HEK293 (cell line): ENCODE measurements at regions not wholly inside any gene's neighbourhood (a gene's known extent, or its start where the extent isn't known, plus 50 kb on each side); places are given as distances from the start of the nearest gene placed in this dataset.

Source experiments
- CTCF ChIA-PET: fragments of 350-600 bp; formaldehyde crosslinking; extraction: SDS; loops from one replicate; lab custom pipeline; 2021; ENCODE audit warnings: antibody characterized with exemption; lab: Yijun Ruan, JAX
- POLR2A ChIA-PET: fragments of 300-600 bp; formaldehyde crosslinking; extraction: SDS; loops from one replicate; lab custom pipeline; 2020; ENCODE audit warnings: antibody characterized with exemption, inconsistent platforms; lab: Yijun Ruan, JAX
- H3K27ac ChIP-seq: fragments of 200-500 bp; sonication (Bioruptor generic); 2 replicates; pipeline ENCODE4 v1.5.1; 2014; ENCODE audit warnings: low read depth, low read length, control low read depth, inconsistent platforms; ENCODE audit errors: extremely low read depth
- H3K36me3 ChIP-seq, 2 experiments: fragments of 200-500 bp in 1 of 2; sonication (Bioruptor generic) in 1 of 2; 1 replicate in 1 of 2; 2 replicates in 1 of 2; pipeline ENCODE4 v1.5.1; 2014 to 2017; ENCODE audit warnings: inconsistent platforms in 2 of 2, low read length in 2 of 2; ENCODE audit not compliant: control insufficient read depth in 2 of 2, insufficient read depth in 1 of 2
- H3K4me1 ChIP-seq: fragments of 200-500 bp; sonication (Bioruptor generic); 2 replicates; pipeline ENCODE4 v1.5.1; 2014; ENCODE audit warnings: mild to moderate bottlenecking, low read length, inconsistent platforms; ENCODE audit not compliant: control insufficient read depth, insufficient read depth
- H3K4me3 ChIP-seq: 2 replicates; pipeline ENCODE4 v1.5.1; 2011; ENCODE audit warnings: low read depth, mild to moderate bottlenecking, control low read depth, low read length, moderate library complexity
- H3K9me3 ChIP-seq: fragments of 200-500 bp; sonication (Bioruptor generic); 2 replicates; pipeline ENCODE4 v1.5.1; 2014; ENCODE audit warnings: low read depth, low read length, inconsistent platforms; ENCODE audit not compliant: control insufficient read depth, insufficient read depth
- BCL11A ChIP-seq: fragments of 450-650 bp; formaldehyde crosslinking; IDR thresholded peaks from 2 replicates; pipeline ENCODE4 v1.5.1; 2016; ENCODE audit warnings: low read depth, missing biosample characterization, missing genetic modification characterization
- MEIS1 ChIP-seq: sonication (generic); formaldehyde crosslinking; IDR thresholded peaks from 2 replicates; pipeline ENCODE4 v1.8.1; 2022; ENCODE audit warnings: missing genetic modification reagents, mild to moderate bottlenecking, borderline replicate concordance
- MZF1 ChIP-seq: fragments of 450-650 bp; formaldehyde crosslinking; IDR thresholded peaks from 2 replicates; pipeline ENCODE4 v1.5.1; 2017; ENCODE audit warnings: missing biosample characterization, missing genetic modification characterization, borderline replicate concordance
- PRDM10 ChIP-seq: fragments of 450-650 bp; formaldehyde crosslinking; IDR thresholded peaks from 2 replicates; pipeline ENCODE4 v1.5.1; 2016; ENCODE audit warnings: missing biosample characterization, missing genetic modification characterization
- PRDM2 ChIP-seq: fragments of 450-650 bp; formaldehyde crosslinking; IDR thresholded peaks from 2 replicates; pipeline ENCODE4 v1.5.1; 2016; ENCODE audit warnings: missing biosample characterization, missing genetic modification characterization, borderline replicate concordance
- SCRT2 ChIP-seq: fragments of 450-650 bp; formaldehyde crosslinking; IDR thresholded peaks from 2 replicates; pipeline ENCODE4 v1.5.1; 2016; ENCODE audit warnings: missing biosample characterization, missing genetic modification characterization
- ZBTB6 ChIP-seq: fragments of 450-650 bp; formaldehyde crosslinking; IDR thresholded peaks from 2 replicates; pipeline ENCODE4 v1.5.1; 2017; ENCODE audit warnings: missing biosample characterization, missing genetic modification characterization
- ZBTB7A ChIP-seq: fragments of 450-650 bp; formaldehyde crosslinking; IDR thresholded peaks from 2 replicates; pipeline ENCODE4 v1.5.1; 2016; ENCODE audit warnings: low read depth, missing biosample characterization, missing genetic modification characterization
- ZFP3 ChIP-seq: fragments of 450-650 bp; formaldehyde crosslinking; IDR thresholded peaks from 2 replicates; pipeline ENCODE4 v1.5.1; 2016; ENCODE audit warnings: low read depth, missing biosample characterization, missing genetic modification characterization
- ZNF132 ChIP-seq: fragments of 450-650 bp; formaldehyde crosslinking; IDR thresholded peaks from 2 replicates; pipeline ENCODE4 v1.5.1; 2017; ENCODE audit warnings: missing biosample characterization, missing genetic modification characterization, borderline replicate concordance
- ZNF223 ChIP-seq: fragments of 450-650 bp; formaldehyde crosslinking; IDR thresholded peaks from 2 replicates; pipeline ENCODE4 v1.5.1; 2016; ENCODE audit warnings: missing biosample characterization, missing genetic modification characterization
- ZNF266 ChIP-seq: fragments of 450-650 bp; formaldehyde crosslinking; IDR thresholded peaks from 2 replicates; pipeline ENCODE4 v1.5.1; 2016; ENCODE audit warnings: missing biosample characterization, missing genetic modification characterization, low read depth
- ZNF341 ChIP-seq: fragments of 450-650 bp; formaldehyde crosslinking; IDR thresholded peaks from 2 replicates; pipeline ENCODE4; 2016; ENCODE audit warnings: low read depth, missing biosample characterization, missing genetic modification characterization
- ZNF488 ChIP-seq: fragments of 450-650 bp; formaldehyde crosslinking; IDR thresholded peaks from 2 replicates; pipeline ENCODE4 v1.5.1; 2016; ENCODE audit warnings: missing biosample characterization, missing genetic modification characterization
- ZNF785 ChIP-seq: fragments of 450-650 bp; formaldehyde crosslinking; IDR thresholded peaks from 2 replicates; pipeline ENCODE4 v1.5.1; 2016; ENCODE audit warnings: missing biosample characterization, missing genetic modification characterization
- ZNF792 ChIP-seq: fragments of 450-650 bp; formaldehyde crosslinking; IDR thresholded peaks from 2 replicates; pipeline ENCODE4 v1.5.1; 2016; ENCODE audit warnings: missing biosample characterization, missing genetic modification characterization

GRCh38 chr3:71858503-71859122 lies 73.7 kb upstream of the PROK2 start:
- Histone ChIP-seq H3K27ac (no peak overlapping the region), H3K4me1 (no peaks in the 10 kb centered on the region), H3K4me3 (no peak overlapping the region), H3K9me3 (no peaks in the 10 kb centered on the region), H3K36me3 (no peaks in the 10 kb centered on the region)
- ChIA-PET POLR2A (no interaction called here), CTCF (interaction anchor here (0.6 to 1.3 kb wide), 10 partner anchors 11 to 1965 kb away, joined by 3 to 6 read pairs (median 4); no protein-coding TSS in a partner anchor)
- no peak for TF ChIP-seq ZBTB6 (tag by site-specific recombination)
- no peak for TF ChIP-seq ZNF223 (tag by site-specific recombination)
- no peak for TF ChIP-seq MZF1 (tag by site-specific recombination)
- no peak for TF ChIP-seq ZFP3 (tag by site-specific recombination)
- no peak for TF ChIP-seq ZNF488 (tag by site-specific recombination)
- TF ChIP-seq ZNF792 (tag by site-specific recombination), result no peak
- no peak for TF ChIP-seq PRDM2 (tag by site-specific recombination)
- TF ChIP-seq ZNF132 (tag by site-specific recombination), result no peak
- no peak for TF ChIP-seq MEIS1 (CRISPR knock-in tag)
- no peak for TF ChIP-seq SCRT2 (tag by site-specific recombination)
- TF ChIP-seq ZBTB7A (tag by site-specific recombination), result no peak
- no peak for TF ChIP-seq PRDM10 (tag by site-specific recombination)
- no peak for TF ChIP-seq ZNF266
- no peak for TF ChIP-seq ZNF785
- TF ChIP-seq BCL11A (tag by site-specific recombination), result no peak
- TF ChIP-seq ZNF341 (tag by site-specific recombination), result no peak
